SK-N-DZ (cell line): ENCODE measurements at regions not wholly inside any gene's neighbourhood (a gene's known extent, or its start where the extent isn't known, plus 50 kb on each side); places are given as distances from the start of the nearest gene placed in this dataset.

ENCODE experiments used
- DNase-seq: peaks from one replicate; pipeline ENCODE4 v3.0.0-alpha.2; 2015; ENCODE audit warnings: low spot score

DNA sequence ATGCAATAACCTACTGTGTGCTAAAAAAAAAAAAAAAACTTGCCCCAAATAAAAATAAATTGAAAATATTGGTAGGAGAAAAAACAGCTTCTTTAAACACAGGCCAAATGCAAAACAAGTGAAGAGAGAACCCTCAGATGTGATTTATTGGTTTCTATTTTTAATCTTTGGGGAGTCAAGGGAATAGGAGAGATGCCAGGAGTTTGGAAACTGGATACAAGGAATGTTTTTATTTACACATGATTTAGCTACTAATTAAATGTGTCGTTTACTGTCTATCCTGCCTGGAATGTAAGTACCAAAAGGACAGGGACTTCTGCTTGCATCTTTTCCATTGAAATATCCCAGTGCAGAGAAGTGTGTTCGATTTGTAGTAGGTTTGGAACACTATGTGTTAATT is 810.7 kb downstream of the MAFB start:
- no peak for DNase-seq

GRCh38 chr20:39877788-39878187 is 811.2 kb downstream of the MAFB start:
- DNase-seq = peak; percentile 62

GRCh38 chr20:39876976-39877635 is 811.9 kb downstream of the MAFB start:
- peak; percentile 39 for DNase-seq

DNA sequence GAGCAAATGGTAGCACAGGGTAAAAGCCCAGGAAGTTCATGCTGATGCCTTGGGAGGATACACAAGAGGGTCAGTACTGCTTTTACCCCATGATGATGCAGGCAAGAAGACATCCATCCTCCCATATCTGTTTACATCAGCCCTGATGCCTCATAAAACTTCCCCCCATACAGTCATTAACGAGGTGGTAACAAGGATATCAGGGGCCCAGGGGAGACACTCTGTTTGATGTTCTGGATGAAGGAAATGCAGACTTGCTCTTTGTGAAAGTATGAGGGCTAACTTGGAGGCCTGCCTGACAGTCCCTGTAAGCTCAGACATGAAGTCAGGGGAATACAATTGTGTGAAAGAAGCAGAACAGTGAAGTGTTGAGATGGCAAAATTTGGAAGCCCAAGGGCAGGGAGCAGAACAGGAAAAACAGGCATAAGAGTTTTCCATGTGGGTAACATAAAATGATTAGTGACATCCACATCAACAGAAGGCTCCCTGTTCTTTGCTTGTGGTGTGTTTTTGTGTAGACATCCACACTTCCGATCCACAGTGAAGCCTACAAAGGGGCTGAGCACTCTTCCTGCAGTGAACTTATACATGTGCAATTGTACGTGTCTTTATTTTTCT is 813.4 kb downstream of the MAFB start:
- DNase-seq = no peak

DNA sequence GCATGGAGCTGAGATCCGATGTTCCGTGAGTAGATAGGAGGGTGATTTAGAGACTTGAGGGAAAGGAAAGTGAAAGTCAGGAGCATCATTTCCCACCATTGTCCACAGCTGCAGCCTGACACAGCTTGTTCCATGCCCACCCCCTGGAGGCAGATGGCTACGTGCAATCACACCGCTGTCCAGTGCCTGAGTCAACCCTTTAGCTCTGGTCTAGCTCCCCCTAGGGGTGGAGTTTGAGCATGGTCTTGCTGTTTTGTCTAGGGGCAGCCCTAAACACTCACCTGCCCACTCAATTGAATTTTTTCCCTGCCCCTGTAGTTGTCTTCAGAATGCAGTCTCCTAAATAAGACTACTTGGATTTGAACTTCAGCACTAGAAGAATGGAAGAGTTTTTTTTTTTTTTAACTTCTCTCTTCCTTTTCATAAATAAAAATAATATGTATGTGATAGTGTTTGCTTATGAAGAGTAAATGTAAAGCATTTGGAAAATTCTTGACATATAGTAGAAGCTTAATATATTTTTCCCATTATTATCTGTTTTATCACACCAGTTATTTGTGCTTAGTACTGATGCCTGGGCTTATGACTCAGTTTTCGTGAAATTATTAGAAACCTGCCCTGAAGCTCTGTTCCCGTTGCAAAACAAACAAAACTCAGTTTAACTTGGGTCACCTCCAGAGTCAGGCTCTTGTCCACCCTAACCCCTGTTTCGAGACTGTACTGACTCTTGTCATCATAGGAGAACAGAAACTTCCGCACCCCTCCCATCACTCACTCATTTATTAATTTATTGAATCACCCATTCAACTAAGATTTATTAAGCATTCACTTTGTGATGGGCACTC is 814.8 kb downstream of the MAFB start:
- DNase-seq = peak; percentile 92

- DNase-seq = no peak
Measured at GRCh38 chr20:39873286-39873685, 815.8 kb downstream of the MAFB start.

DNA sequence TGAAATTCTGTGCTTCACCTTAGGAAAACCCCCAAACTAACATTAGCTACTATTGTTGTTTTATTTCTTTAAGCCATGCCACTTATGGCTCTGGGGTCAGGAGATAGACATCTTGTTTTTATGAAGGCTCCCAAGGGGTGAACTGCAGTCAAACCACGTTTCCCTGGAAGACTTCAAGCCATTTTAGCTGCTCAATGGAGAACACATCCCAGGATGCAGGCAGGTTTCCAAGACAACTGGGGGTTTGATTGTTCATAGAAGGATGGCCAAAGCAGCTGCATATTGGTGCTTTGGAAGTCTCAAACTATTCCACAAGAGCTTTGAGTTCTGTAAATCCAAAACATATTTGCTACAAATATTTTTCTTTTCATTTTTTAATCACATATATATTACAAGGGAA is 818.0 kb downstream of the MAFB start:
- peak; percentile 65 for DNase-seq

DNA sequence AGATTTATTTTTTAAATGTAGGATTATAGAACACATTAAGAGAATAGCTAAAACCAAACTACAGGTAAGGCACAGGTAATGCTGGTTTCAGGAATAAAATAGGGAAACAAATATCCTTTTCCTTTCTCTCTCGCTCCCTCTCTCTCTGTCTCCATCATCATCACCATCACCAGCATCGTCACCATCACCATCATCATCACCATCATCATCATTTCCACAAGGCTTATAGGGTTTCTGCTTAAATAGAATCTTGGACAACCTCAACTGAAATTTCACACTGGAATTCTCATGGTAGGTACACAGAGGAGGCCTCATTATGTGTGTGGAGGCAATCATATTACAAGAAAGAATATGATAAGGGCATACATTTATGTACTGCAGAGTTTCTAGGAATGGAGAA is 823.6 kb downstream of the MAFB start:
- no peak for DNase-seq

DNA sequence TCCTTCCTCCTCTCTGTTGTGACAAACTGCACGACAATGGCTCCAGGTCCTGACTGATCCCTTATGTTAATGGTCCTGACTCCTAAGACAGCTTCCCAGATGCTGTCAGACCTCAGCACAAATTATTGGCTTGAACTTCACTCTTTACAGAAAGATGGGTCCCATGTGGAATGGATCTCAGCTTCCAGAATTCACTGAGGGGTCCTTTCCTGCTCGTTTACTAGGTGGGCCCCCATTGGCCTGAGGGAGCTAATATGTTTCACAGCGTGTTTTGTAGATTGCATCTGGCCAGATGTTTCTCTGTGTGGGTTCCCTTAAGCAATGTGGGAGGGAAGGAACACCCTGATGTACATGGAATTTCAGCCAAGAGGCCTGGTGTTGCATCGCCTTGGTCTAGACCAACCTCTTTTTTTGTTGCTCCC is 826.6 kb downstream of the MAFB start:
- DNase-seq = no peak

- no peak for DNase-seq
Measured at GRCh38 chr20:39861381-39861780, 827.7 kb downstream of the MAFB start.

GRCh38 chr20:39857835-39858234 is 831.2 kb downstream of the MAFB start:
- DNase-seq = no peak

- no peak for DNase-seq
Measured at GRCh38 chr20:39857187-39857586, 831.8 kb downstream of the MAFB start.

DNA sequence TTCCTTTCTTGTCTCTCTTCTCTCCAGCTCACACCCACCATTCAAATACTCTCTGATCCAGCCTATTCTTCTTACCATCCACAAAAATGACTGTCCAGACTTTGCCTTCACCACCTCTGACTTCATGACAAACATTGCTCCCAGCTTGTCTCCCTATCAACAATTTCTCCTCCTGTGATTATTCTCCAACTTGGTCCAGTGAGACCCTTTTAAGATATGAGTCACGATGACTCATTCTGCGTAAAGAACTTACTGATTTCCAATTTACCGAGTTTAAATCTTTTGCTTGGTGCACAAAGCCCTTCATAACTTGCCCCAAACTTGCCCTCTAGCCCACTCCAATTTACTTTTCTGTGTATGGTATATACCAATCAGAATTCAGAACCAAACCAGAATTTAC is 833.2 kb downstream of the MAFB start:
- DNase-seq = no peak

- DNase-seq = no peak
Measured at GRCh38 chr20:39855056-39855455, 834.0 kb downstream of the MAFB start.

DNA sequence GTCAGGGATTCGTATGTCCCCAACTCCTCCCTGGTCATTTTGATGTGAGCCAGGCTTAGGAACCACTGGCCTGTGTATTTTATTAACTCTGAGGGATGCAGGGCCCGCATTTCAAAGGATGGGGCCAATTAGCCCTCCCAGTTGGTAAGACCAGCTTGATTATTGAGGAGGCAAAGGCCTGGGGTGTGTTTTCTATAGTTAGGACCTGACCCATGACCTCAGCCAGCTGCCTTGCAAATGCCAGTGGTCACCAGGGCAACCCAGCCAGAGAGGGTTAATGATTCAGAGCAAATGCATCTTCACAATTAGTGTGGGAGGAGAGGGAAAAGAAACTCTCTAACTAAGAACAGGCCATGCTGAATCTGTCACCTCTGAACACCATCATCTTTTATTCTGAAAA is 835.4 kb downstream of the MAFB start:
- DNase-seq = no peak

DNA sequence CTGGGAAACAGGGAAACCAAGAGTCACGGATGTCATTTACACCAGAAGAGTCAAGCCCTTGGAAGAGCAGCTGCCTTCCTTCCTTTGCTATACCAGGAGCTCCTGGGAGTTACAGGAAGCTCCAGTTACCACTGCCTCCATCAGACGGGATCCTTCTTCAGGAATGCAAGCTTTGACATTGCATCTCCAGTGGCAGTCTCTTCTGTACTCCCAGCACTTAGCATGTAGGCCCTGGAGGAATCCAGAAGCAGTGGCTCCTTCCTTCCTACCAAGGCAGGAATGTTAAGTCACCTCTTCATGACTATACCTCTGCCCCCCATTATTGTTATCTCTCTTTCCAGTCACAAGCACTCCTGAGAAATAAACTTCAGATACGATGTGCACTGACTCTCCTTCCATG is 836.0 kb downstream of the MAFB start:
- no peak for DNase-seq

- no peak for DNase-seq
Measured at GRCh38 chr20:39851459-39851858, 837.6 kb downstream of the MAFB start.

DNA sequence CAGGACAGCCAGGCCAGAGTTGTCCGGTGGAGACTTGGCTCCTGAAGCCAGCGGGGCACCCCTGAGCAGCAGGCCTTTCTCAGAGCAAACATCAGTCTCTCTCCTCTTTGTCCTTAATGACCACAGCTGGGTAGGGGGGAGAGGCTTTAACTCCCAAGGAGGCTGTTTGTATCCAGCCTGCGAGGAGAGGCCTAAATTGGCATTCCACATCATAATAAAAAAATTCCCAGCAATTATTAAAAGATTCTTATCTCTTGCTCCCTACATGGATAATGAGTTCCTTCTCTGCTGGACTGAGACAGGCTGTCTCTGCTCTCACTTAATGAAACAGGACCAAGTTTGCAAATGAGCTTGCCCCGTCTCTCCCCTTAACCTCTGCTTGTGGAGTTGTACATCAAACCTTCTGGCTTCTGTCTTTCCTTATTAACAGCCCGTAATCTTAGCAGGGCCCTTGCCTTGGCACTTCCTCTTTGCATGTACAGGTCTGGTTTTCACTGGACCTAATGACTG is 838.2 kb downstream of the MAFB start:
- peak; percentile 66 for DNase-seq

DNA sequence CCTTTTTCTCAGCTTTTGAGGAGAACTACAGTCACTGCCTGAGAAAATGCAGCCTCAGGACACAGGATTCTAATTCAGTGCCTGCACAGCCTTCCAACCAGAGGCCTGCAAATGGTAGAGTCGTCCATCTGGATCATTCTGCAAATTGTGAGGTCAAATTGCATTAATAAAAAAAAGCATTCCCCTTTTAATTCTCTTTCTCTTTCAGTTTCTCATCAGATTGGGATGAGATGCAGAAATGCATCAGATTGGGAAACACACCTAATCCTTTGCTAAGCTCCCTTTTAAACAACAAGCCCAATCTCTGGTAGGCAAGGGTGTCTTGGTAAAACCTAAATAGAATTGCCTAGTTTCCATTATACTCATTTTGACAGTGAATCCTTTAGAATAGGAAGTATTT is 838.8 kb downstream of the MAFB start:
- no peak for DNase-seq

DNA sequence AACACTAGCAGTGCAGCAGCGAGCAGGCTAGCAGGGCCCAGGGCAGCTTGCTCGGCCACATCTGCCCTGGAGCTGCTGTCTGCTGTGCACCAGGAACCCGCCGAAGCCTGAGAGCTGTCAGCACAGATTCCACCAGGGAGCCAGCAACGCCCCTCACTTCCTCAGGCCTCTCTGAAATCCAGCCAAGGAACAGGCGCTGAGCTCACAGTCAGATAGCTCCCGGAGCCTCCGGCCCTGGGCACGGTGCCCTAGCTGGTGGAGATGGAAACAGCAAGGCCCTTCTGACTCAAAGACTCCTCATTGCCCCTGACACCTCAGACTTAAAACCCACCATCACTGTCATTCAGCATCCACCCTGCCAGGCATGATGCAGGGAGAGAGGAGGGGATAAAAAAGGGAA is 839.4 kb downstream of the MAFB start:
- peak; percentile 32 for DNase-seq

GRCh38 chr20:39849171-39849570 is 839.9 kb downstream of the MAFB start:
- no peak for DNase-seq

DNA sequence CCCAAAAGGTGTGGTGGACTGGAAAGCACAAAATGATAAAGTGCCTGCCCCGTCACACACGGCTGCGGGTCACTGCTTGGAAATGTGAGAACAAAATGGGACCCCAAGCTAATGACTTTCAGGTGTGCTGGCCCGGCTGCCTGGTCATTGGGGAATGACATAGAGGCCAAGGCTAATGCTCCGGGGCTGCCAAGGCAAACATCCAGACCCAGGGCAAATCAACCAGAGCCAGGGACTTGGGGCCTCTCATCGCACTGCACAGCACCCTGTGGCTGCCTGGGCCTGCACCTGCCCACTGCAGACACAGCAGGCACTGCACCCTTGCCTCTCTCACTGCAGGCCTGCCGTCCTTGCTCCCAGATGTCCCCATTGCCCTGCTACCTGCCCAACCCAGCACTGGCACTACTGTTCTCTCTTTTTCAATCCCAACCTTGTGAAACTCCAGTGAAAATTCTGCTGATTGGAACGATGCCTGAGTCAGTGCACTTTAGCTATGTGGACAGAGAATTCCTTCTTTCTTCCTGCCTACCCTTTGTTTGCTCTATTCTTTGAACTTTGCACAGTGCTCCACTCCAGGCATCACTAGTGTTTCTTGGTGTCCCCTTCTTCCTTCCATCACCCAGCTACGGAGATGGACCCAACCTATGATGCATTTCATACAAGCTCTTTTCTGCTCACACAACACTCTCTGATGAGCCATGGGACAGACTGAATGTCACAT is 849.5 kb downstream of the MAFB start:
- no peak for DNase-seq
